Fibroblast of mammary gland (primary cell): ENCODE measurements at regions not wholly inside any gene's neighbourhood (a gene's known extent, or its start where the extent isn't known, plus 50 kb on each side); places are given as distances from the start of the nearest gene placed in this dataset.

Experiments
- DNase-seq: peaks from one replicate; pipeline ENCODE4 v3.0.0-alpha.2; 2010; ENCODE audit warnings: low read depth
- H3K4me3 ChIP-seq: 2 replicates; pipeline ENCODE4 v1.5.1; 2011; ENCODE audit warnings: low read depth, mild to moderate bottlenecking, low read length, moderate library complexity; ENCODE audit not compliant: control insufficient read depth
- TF ChIP-seq, protein P1 (sequence below): conservative IDR thresholded peaks from 2 replicates; pipeline ENCODE4 v1.5.1; 2011; ENCODE audit warnings: low read depth, low read length, inconsistent platforms; ENCODE audit not compliant: control insufficient read depth, insufficient read depth

DNA sequence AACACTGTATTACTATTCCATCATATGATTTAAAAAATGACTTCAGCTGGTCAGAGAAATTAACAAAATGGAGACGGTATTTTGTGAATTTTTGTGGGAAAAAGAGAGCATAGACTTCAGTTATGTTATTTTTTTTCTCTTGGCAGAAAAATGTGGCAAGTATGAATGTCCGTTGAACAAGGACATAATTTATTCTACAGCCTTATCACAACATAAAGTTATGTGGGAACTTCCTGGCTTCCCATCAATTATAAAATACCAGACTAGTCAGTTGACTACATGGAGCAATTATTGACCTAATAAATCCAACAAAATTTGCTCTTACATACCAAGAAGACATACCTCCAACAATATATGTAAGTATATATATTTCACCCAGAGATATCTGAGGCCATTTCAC, 88.6 kb upstream of the PPP1R3A start:
- no peak for DNase-seq
- H3K4me3 ChIP-seq: no peak overlapping the region
- TF ChIP-seq, protein P1, sequence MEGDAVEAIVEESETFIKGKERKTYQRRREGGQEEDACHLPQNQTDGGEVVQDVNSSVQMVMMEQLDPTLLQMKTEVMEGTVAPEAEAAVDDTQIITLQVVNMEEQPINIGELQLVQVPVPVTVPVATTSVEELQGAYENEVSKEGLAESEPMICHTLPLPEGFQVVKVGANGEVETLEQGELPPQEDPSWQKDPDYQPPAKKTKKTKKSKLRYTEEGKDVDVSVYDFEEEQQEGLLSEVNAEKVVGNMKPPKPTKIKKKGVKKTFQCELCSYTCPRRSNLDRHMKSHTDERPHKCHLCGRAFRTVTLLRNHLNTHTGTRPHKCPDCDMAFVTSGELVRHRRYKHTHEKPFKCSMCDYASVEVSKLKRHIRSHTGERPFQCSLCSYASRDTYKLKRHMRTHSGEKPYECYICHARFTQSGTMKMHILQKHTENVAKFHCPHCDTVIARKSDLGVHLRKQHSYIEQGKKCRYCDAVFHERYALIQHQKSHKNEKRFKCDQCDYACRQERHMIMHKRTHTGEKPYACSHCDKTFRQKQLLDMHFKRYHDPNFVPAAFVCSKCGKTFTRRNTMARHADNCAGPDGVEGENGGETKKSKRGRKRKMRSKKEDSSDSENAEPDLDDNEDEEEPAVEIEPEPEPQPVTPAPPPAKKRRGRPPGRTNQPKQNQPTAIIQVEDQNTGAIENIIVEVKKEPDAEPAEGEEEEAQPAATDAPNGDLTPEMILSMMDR: no peak

DNA sequence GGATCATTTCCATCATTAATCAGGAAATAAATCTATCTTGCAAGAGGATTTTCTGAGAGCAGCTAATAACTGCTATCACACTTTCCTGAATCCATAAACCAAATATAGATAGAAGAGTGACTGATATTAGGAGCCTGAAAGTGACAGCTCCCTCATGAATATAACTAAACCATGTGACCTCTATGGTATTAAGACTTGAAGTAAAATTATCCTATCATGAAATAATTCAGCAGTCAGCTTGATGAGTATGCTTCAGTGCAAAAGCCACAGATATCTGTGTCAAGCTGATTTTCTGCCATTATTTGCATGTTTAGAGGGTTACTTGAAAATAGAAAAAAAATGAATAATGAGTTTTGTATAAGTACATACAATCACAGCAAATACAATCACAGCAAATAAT, 80.1 kb upstream of the PPP1R3A start:
- no peak overlapping the region for H3K4me3 ChIP-seq
- TF ChIP-seq, protein P1: no peak
- no peak for DNase-seq

DNA sequence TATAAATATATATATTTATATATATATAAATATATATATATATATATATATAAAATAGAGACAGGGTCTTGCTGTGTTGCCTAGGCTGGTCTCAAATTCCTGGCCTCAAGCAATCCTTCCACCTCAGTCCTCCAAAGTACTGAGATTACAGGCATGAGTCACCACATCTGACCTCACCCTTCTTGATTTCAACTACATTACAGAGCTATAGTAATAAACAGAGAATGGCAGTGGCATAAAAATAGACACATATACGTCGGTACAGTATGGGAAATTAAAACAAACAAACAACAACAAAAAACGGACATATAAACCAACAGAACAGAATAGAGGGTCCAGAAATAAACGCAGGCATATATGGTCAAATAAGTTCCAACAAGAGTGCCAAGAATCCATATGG, 77.6 kb upstream of the PPP1R3A start:
- DNase-seq: peak; percentile 1
- H3K4me3 ChIP-seq: no peak overlapping the region
- TF ChIP-seq, protein P1: no peak

GRCh38 chr7:113986216-113986615, 67.4 kb upstream of the PPP1R3A start:
- no peak overlapping the region for H3K4me3 ChIP-seq
- TF ChIP-seq, protein P1: no peak
- no peak for DNase-seq

GRCh38 chr7:113976508-113976907, 57.7 kb upstream of the PPP1R3A start:
- H3K4me3 ChIP-seq: no peak overlapping the region
- TF ChIP-seq, protein P1: no peak
- no peak for DNase-seq

- TF ChIP-seq, protein P1: no peak
- no peak overlapping the region for H3K4me3 ChIP-seq
- no peak for DNase-seq
Measured at GRCh38 chr7:113968713-113969112, 49.9 kb upstream of the PPP1R3A start.
